SJSA1 (cell line): ENCODE measurements at regions not wholly inside any gene's neighbourhood (a gene's known extent, or its start where the extent isn't known, plus 50 kb on each side); places are given as distances from the start of the nearest gene placed in this dataset.

ENCODE experiments used
- DNase-seq, 2 experiments: peaks; one replicate each; pipeline ENCODE4 v3.0.0-alpha.2; 2015 to 2020; ENCODE audit warnings: low spot score in 2 of 2, low read depth in 1 of 2
- H3K27ac ChIP-seq: fragments of 250-450 bp; sonication (Bioruptor Pico); 2 replicates; pipeline ENCODE4 v1.5.1; 2020; ENCODE audit warnings: mild to moderate bottlenecking, moderate library complexity
- H3K27me3 ChIP-seq: fragments of 250-450 bp; sonication (Bioruptor Pico); replicated peaks from 2 replicates; pipeline ENCODE4 v1.5.1; 2020; ENCODE audit warnings: mild to moderate bottlenecking, moderate library complexity
- H3K36me3 ChIP-seq: fragments of 250-450 bp; sonication (Bioruptor Pico); 2 replicates; pipeline ENCODE4 v1.5.1; 2020; ENCODE audit warnings: mild to moderate bottlenecking
- H3K4me1 ChIP-seq: fragments of 250-450 bp; sonication (Bioruptor Pico); replicated peaks from 2 replicates; pipeline ENCODE4 v1.6.1; 2021; ENCODE audit warnings: mild to moderate bottlenecking
- H3K4me3 ChIP-seq: fragments of 250-450 bp; sonication (Bioruptor Pico); 2 replicates; pipeline ENCODE4 v1.5.1; 2020; ENCODE audit warnings: mild to moderate bottlenecking
- H3K9me3 ChIP-seq: fragments of 250-450 bp; sonication (Bioruptor Pico); replicated peaks from 2 replicates; pipeline ENCODE4 v1.5.1; 2020; ENCODE audit warnings: mild to moderate bottlenecking

GRCh38 chr6:105929626-105930025 lies 156.5 kb upstream of the PRDM1 start:
- Histone ChIP-seq H3K9me3 (no peaks in the 10 kb centered on the region; the same call in 1 of the 2 replicates), H3K27ac (no peak overlapping the region), H3K4me1 (no peaks in the 10 kb centered on the region), H3K4me3 (no peak overlapping the region), H3K27me3 (0 out of 2 replicates have a peak, but pooled peaks cover 3% of the 10 kb centered on the region), H3K36me3 (no peaks in the 10 kb centered on the region)
- no peak for DNase-seq

GRCh38 chr6:105926318-105926717 lies 159.8 kb upstream of the PRDM1 start:
- H3K27me3 ChIP-seq: 0 out of 2 replicates have a peak, but pooled peaks cover 3% of the 10 kb centered on the region

GRCh38 chr6:105925706-105926105 lies 160.4 kb upstream of the PRDM1 start:
- Histone ChIP-seq H3K27me3 (0 out of 2 replicates have a peak, but pooled peaks cover 3% of the 10 kb centered on the region), H3K27ac (no peak overlapping the region), H3K4me1 (0 out of 2 replicates have a peak, but pooled peaks cover 3% of the 10 kb centered on the region), H3K4me3 (no peak overlapping the region), H3K9me3 (no peaks in the 10 kb centered on the region; the same call in 1 of the 2 replicates), H3K36me3 (no peaks in the 10 kb centered on the region)
- no peak for DNase-seq

More at GRCh38 chr6:105926318-105926717, 159.8 kb upstream of the PRDM1 start:
- H3K36me3 ChIP-seq: no peaks in the 10 kb centered on the region
- DNase-seq: no peak
- no peak overlapping the region for H3K27ac ChIP-seq
- H3K4me1 ChIP-seq: 0 out of 2 replicates have a peak, but pooled peaks cover 3% of the 10 kb centered on the region
- H3K9me3 ChIP-seq: no peaks in the 10 kb centered on the region; the same call in 1 of the 2 replicates
- no peak overlapping the region for H3K4me3 ChIP-seq

- DNase-seq: no peak
- 0 out of 2 replicates have a peak overlapping the region, but pooled peaks have one; percentile 2 for H3K4me3 ChIP-seq
- no peaks in the 10 kb centered on the region for H3K27me3 ChIP-seq
- H3K36me3 ChIP-seq: no peaks in the 10 kb centered on the region
- H3K27ac ChIP-seq: no peak overlapping the region
- no peaks in the 10 kb centered on the region; the same call in 1 of the 2 replicates for H3K9me3 ChIP-seq
- H3K4me1 ChIP-seq: 0 out of 2 replicates have a peak, but pooled peaks cover 3% of the 10 kb centered on the region
Measured at GRCh38 chr6:105921781-105922180, 164.4 kb upstream of the PRDM1 start.

DNA sequence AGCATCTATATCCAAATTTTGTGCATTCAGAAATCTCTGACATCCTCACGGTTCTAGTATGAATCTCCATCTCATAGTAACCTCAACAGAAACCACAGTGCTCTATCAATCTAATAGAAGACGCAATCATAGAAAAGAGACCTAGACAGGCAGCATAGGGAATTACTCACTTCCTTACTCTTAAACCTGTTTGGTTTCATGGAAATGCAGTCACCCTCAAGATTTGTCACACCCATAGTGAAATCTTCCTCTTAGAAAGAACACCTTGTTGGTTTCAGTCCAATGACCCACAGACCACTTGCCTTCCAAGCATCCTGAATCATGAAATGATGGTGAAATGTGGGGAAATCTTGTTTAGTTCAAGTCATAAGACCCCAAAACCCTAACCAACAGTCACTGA lies 166.1 kb upstream of the PRDM1 start:
- Histone ChIP-seq H3K4me1 (0 out of 2 replicates have a peak, but pooled peaks cover 3% of the 10 kb centered on the region), H3K27ac (no peak overlapping the region), H3K36me3 (no peaks in the 10 kb centered on the region), H3K27me3 (no peaks in the 10 kb centered on the region), H3K4me3 (no peak overlapping the region), H3K9me3 (no peaks in the 10 kb centered on the region)
- DNase-seq: no peak

GRCh38 chr6:105917038-105917695 lies 169.0 kb upstream of the PRDM1 start:
- H3K36me3 ChIP-seq: no peaks in the 10 kb centered on the region
- no peak for DNase-seq
- H3K4me3 ChIP-seq: no peak overlapping the region
- H3K4me1 ChIP-seq: 0 out of 2 replicates have a peak, but pooled peaks cover 3% of the 10 kb centered on the region
- H3K9me3 ChIP-seq: no peaks in the 10 kb centered on the region
- H3K27me3 ChIP-seq: no peaks in the 10 kb centered on the region
- no peak overlapping the region for H3K27ac ChIP-seq

DNA sequence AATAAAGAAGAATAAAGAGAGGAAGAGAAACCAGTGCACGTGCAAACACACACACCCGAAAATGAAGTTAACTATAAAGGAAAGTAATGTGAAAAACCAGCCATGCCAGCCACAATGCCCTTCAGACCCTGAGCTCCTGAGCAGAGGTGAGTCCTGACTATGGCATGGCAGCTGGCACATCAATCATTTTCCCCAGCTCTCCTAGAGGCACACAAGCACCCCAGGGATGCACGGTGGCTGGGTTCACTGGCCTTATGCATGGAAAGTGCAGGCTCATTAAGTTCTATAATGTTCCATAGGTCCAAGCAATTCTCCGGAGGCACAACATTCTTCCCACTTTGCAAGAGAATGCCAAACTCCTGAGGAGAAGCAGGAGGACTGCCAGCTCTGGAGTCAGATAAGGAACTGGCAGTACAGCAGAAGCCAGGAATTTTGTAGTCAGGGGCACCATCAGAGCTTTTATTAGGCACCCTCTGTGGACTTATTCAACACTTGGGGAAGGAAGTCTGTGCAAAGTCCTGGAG lies 175.0 kb upstream of the PRDM1 start:
- no peak for DNase-seq

DNA sequence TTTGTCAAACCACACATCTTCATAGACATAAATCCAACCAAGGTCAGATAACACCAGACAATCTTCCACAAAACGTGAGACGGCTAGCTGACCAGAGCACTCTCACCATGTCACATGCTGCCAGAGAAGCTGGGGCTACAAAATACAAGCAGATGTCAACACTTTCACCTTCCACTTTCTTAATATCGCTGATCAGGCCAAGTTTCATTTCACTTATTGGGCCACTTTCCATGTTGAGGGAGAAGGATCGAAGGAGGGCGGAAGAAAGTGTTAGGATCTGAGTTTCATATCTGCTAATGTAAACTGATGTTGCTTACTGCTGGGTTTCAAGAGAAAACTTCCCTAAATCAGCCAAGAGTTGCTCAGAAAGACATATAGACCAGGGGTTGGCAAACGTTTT lies 177.0 kb upstream of the PRDM1 start:
- H3K27me3 ChIP-seq: no peaks in the 10 kb centered on the region
- no peaks in the 10 kb centered on the region for H3K4me1 ChIP-seq
- H3K4me3 ChIP-seq: no peak overlapping the region
- DNase-seq: no peak
- H3K36me3 ChIP-seq: no peaks in the 10 kb centered on the region
- no peaks in the 10 kb centered on the region for H3K9me3 ChIP-seq
- H3K27ac ChIP-seq: no peak overlapping the region

More for the DNA sequence above, 175.0 kb upstream of the PRDM1 start:
- H3K4me1 ChIP-seq: no peaks in the 10 kb centered on the region
- no peaks in the 10 kb centered on the region for H3K27me3 ChIP-seq
- H3K27ac ChIP-seq: no peak overlapping the region
- H3K36me3 ChIP-seq: no peaks in the 10 kb centered on the region
- H3K4me3 ChIP-seq: no peak overlapping the region
- H3K9me3 ChIP-seq: no peaks in the 10 kb centered on the region

- no peaks in the 10 kb centered on the region for H3K27me3 ChIP-seq
- H3K36me3 ChIP-seq: no peaks in the 10 kb centered on the region
- H3K9me3 ChIP-seq: no peaks in the 10 kb centered on the region
- H3K4me3 ChIP-seq: no peak overlapping the region
- DNase-seq: no peak
- H3K4me1 ChIP-seq: no peaks in the 10 kb centered on the region
- H3K27ac ChIP-seq: no peak overlapping the region
Measured at GRCh38 chr6:105907991-105908390, 178.1 kb upstream of the PRDM1 start.

GRCh38 chr6:105907301-105907700 lies 178.8 kb upstream of the PRDM1 start:
- Histone ChIP-seq H3K27ac (no peak overlapping the region), H3K4me1 (no peaks in the 10 kb centered on the region), H3K9me3 (no peaks in the 10 kb centered on the region), H3K4me3 (no peak overlapping the region), H3K36me3 (no peaks in the 10 kb centered on the region), H3K27me3 (no peaks in the 10 kb centered on the region)
- DNase-seq: no peak

DNA sequence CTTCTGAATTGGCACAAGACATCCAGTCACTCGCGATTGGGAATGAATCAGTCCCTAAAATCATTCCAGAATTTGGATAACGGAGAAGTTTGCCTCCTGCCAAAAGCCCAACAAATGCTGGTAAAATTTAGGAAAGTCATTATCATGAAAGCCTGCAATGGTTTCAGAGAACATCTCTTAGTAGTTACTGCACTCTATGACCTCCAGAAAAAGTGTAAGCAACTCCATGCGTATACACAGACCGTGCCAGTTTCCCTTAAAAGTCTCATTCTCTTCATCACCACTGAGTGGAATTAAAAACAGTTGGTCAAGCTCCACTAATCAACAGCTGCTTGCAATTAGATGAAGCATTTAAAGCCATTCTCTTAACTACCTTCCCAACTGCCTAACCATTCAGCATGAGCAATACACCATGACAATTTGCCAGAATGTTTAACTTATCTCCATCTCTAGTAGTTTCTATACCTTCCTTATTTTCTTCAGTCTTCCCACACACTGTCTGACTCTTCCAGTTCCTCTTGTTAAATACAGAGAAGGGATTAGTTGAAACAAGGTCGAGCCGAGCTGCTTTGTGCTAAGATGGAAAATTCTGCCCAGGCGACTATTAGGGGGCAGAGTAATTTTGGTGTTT lies 183.6 kb upstream of the PRDM1 start:
- H3K4me3 ChIP-seq: no peak overlapping the region
- 0 out of 2 replicates have a peak, but pooled peaks cover 3% of the 10 kb centered on the region for H3K4me1 ChIP-seq
- H3K9me3 ChIP-seq: no peaks in the 10 kb centered on the region
- no peak for DNase-seq
- H3K27me3 ChIP-seq: no peaks in the 10 kb centered on the region
- H3K36me3 ChIP-seq: no peaks in the 10 kb centered on the region
- H3K27ac ChIP-seq: no peak overlapping the region

DNA sequence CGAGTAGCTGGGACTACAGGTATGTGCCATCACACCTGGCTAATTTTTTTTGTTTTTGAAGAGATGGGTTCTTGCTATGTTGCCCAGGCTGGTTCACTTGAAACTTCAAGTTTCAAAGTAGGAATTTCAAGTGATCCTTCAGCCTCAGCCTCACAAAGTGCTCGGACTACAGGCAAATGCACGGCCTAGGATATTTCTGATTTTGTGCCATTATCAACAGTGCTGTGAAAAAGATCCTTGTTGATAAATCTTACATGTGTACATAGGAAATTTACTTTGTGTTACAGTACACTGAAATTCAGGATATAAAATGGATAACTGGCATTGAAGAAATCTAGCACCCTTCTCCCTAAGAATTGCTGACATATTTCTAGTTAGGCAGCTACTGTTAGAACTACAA lies 184.6 kb upstream of the PRDM1 start:
- Histone ChIP-seq H3K27ac (no peak overlapping the region), H3K9me3 (no peaks in the 10 kb centered on the region), H3K36me3 (no peaks in the 10 kb centered on the region), H3K4me3 (no peak overlapping the region), H3K4me1 (0 out of 2 replicates have a peak, but pooled peaks cover 3% of the 10 kb centered on the region), H3K27me3 (no peaks in the 10 kb centered on the region)
- DNase-seq: no peak

GRCh38 chr6:105900125-105900937 lies 185.8 kb upstream of the PRDM1 start:
- Histone ChIP-seq H3K27ac (no peak overlapping the region), H3K36me3 (no peaks in the 10 kb centered on the region), H3K4me1 (0 out of 2 replicates have a peak, but pooled peaks cover 3% of the 10 kb centered on the region), H3K4me3 (no peak overlapping the region), H3K9me3 (no peaks in the 10 kb centered on the region), H3K27me3 (no peaks in the 10 kb centered on the region)
- DNase-seq: peak in 1 of 2 experiments; percentile 5
